ENCODE measurements at regions not wholly inside any gene's neighbourhood (a gene's known extent, or its start where the extent isn't known, plus 50 kb on each side); places are given as distances from the start of the nearest gene placed in this dataset.

- DNase-seq (ENCODE audit: low read depth in 1 of 2, low spot score in 1 of 2) (no peak), FAIRE-seq (no peak), ATAC-seq (peak in 1 of 2 experiments; percentile 33; a peak in 1 of 6 replicates)
- Histone ChIP-seq H3K4me1 (no peaks in the 10 kb centered on the region), H3K9me3 (no peaks in the 10 kb centered on the region), H3K4me3 (no peak overlapping the region), H3K4me2 (no peak overlapping the region), H3K27ac (no peak overlapping the region)
- no peak for TF ChIP-seq RNF2 (IDR thresholded peaks at IDR 0.05; ENCODE audit: borderline replicate concordance, low read depth)
- TF ChIP-seq RAD21 (conservative IDR thresholded peaks at IDR 0.05 in 1 of 2, IDR thresholded peaks at IDR 0.05 in 1 of 2) = no peak
- no peak for TF ChIP-seq TFCP2L1 (CRISPR knock-in tag; IDR thresholded peaks at IDR 0.05)
- no peak for TF ChIP-seq ELK1 (IDR thresholded peaks at IDR 0.05; ENCODE audit: low read depth, low read length)
- POLR2A ChIA-PET = no interaction called here
- CTCF ChIA-PET = no interaction called here
- 9% methylated on average over 1 of the region's 1 CpG for WGBS (ENCODE audit: missing lambda C conversion rate)
Observed at GRCh38 chr2:126749537-126749936, 93.6 kb downstream of the GYPC start.

GRCh38 chr2:126750506-126750905 is 94.5 kb downstream of the GYPC start:
- no peak for ATAC-seq
- Histone ChIP-seq H3K27ac (no peak overlapping the region), H3K9me3 (no peaks in the 10 kb centered on the region), H3K4me2 (no peak overlapping the region), H3K4me3 (no peak overlapping the region), H3K4me1 (no peaks in the 10 kb centered on the region)
- CTCF ChIA-PET = no interaction called here
- POLR2A ChIA-PET = no interaction called here
- TF ChIP-seq FOSL2 (IDR thresholded peaks at IDR 0.05) (no peak), FOSL2 (CRISPR knock-in tag; IDR thresholded peaks at IDR 0.05) (no peak), MAFK (IDR thresholded peaks at IDR 0.05; ENCODE audit: partially characterized antibody) (peak; percentile 81)
- FAIRE-seq = no peak
- DNase-seq (ENCODE audit: low read depth in 1 of 2, low spot score in 1 of 2) = no peak
- WGBS (ENCODE audit: missing lambda C conversion rate) = 33% methylated on average over 4 of the region's 4 CpGs

- Histone ChIP-seq H3K4me2 (no peak overlapping the region), H3K4me3 (no peak overlapping the region), H3K27ac (no peak overlapping the region), H3K9me3 (no peaks in the 10 kb centered on the region), H3K4me1 (no peaks in the 10 kb centered on the region)
- ChIA-PET POLR2A (no interaction called here), CTCF (no interaction called here)
- DNase-seq (ENCODE audit: low read depth in 1 of 2, low spot score in 1 of 2) (no peak), ATAC-seq (no peak), FAIRE-seq (no peak)
- 0% methylated on average over 3 of the region's 4 CpGs for WGBS (ENCODE audit: missing lambda C conversion rate)
- TF ChIP-seq ZC3H11A (IDR thresholded peaks at IDR 0.05) (no peak), REST (IDR thresholded peaks at IDR 0.05) (no peak), NR3C1 (IDR thresholded peaks at IDR 0.05) (no peak), HOXB13 (CRISPR knock-in tag; IDR thresholded peaks at IDR 0.05; ENCODE audit: low read depth) (no peak), HEYL (CRISPR knock-in tag; IDR thresholded peaks at IDR 0.05) (no peak), CHD2 (IDR thresholded peaks at IDR 0.05; ENCODE audit: low read length, partially characterized antibody) (no peak), CBX2 (IDR thresholded peaks at IDR 0.05; ENCODE audit: borderline replicate concordance, low read depth) (no peak), RARB (CRISPR knock-in tag; IDR thresholded peaks at IDR 0.05) (no peak), EHF (CRISPR knock-in tag; IDR thresholded peaks at IDR 0.05) (no peak), E2F6 (IDR thresholded peaks at IDR 0.05; ENCODE audit: borderline replicate concordance, low read depth) (no peak), CTCF (IDR thresholded peaks at IDR 0.05) (no peak), HMGXB4 (CRISPR knock-in tag; IDR thresholded peaks at IDR 0.05; ENCODE audit: borderline replicate concordance) (no peak), RAD21 (conservative IDR thresholded peaks at IDR 0.05 in 1 of 2, IDR thresholded peaks at IDR 0.05 in 1 of 2) (no peak), HES2 (IDR thresholded peaks at IDR 0.05) (no peak), USF2 (IDR thresholded peaks at IDR 0.05) (no peak), ELK1 (IDR thresholded peaks at IDR 0.05; ENCODE audit: low read depth, low read length) (no peak), ZFP36 (IDR thresholded peaks at IDR 0.05; ENCODE audit: borderline replicate concordance, partially characterized antibody) (no peak)
Observed at GRCh38 chr2:126751477-126751876, 95.5 kb downstream of the GYPC start.
